ENCODE measurements at regions not wholly inside any gene's neighbourhood (a gene's known extent, or its start where the extent isn't known, plus 50 kb on each side); places are given as distances from the start of the nearest gene placed in this dataset.
"Not testable (repeated sequence)": the region's sequence is repeated elsewhere in the genome, so short reads cannot be mapped to it uniquely, and the experiment has no call there.

- Histone ChIP-seq H3K4me1 (ENCODE audit: insufficient read depth, insufficient read length) (no peaks in the 10 kb centered on the region), H3K36me3 (ENCODE audit: insufficient read depth, insufficient read length, low read length) (no peaks in the 10 kb centered on the region), H3K9ac (ENCODE audit: insufficient read length, low read depth) (no peak overlapping the region), H3K27me3 (ENCODE audit: insufficient read depth, insufficient read length) (no peaks in the 10 kb centered on the region), H3K9me3 (ENCODE audit: insufficient read depth, low read length) (no peaks in the 10 kb centered on the region), H3K4me3 (ENCODE audit: insufficient read length, low read depth) (no peak overlapping the region)
- TF ChIP-seq YY1 (IDR thresholded peaks at IDR 0.05; ENCODE audit: insufficient read depth, insufficient read length) (no peak), ZNF274 (IDR thresholded peaks at IDR 0.05; ENCODE audit: low read depth, low read length) (no peak), SUZ12 (IDR thresholded peaks at IDR 0.05; ENCODE audit: extremely low read depth, insufficient read depth, insufficient read length) (no peak)
- no peak for DNase-seq (ENCODE audit: low read depth, low spot score)
Observed at GRCh38 chr13:73168226-73168952, 109.6 kb downstream of the KLF5 start.

- no peaks in the 10 kb centered on the region for H3K4me1 ChIP-seq (ENCODE audit: insufficient read depth, insufficient read length)
- H3K4me3 ChIP-seq (ENCODE audit: insufficient read length, low read depth) = no peak overlapping the region
- DNase-seq (ENCODE audit: low read depth, low spot score) = no peak
- no peaks in the 10 kb centered on the region for H3K9me3 ChIP-seq (ENCODE audit: insufficient read depth, low read length)
- H3K9ac ChIP-seq (ENCODE audit: insufficient read length, low read depth) = no peak overlapping the region
- TF ChIP-seq SUZ12 (IDR thresholded peaks at IDR 0.05; ENCODE audit: extremely low read depth, insufficient read depth, insufficient read length) = no peak
- no peak for TF ChIP-seq ZNF274 (IDR thresholded peaks at IDR 0.05; ENCODE audit: low read depth, low read length)
- TF ChIP-seq YY1 (IDR thresholded peaks at IDR 0.05; ENCODE audit: insufficient read depth, insufficient read length) = no peak
- H3K36me3 ChIP-seq (ENCODE audit: insufficient read depth, insufficient read length, low read length) = no peaks in the 10 kb centered on the region
- H3K27me3 ChIP-seq (ENCODE audit: insufficient read depth, insufficient read length) = no peaks in the 10 kb centered on the region
Observed at GRCh38 chr13:73167028-73167820, 108.4 kb downstream of the KLF5 start.

- TF ChIP-seq SUZ12 (IDR thresholded peaks at IDR 0.05; ENCODE audit: extremely low read depth, insufficient read depth, insufficient read length) (no peak), YY1 (IDR thresholded peaks at IDR 0.05; ENCODE audit: insufficient read depth, insufficient read length) (no peak), ZNF274 (IDR thresholded peaks at IDR 0.05; ENCODE audit: low read depth, low read length) (no peak)
- Histone ChIP-seq H3K9me3 (ENCODE audit: insufficient read depth, low read length) (no peaks in the 10 kb centered on the region), H3K4me1 (ENCODE audit: insufficient read depth, insufficient read length) (no peaks in the 10 kb centered on the region), H3K36me3 (ENCODE audit: insufficient read depth, insufficient read length, low read length) (no peaks in the 10 kb centered on the region), H3K9ac (ENCODE audit: insufficient read length, low read depth) (no peak overlapping the region), H3K27me3 (ENCODE audit: insufficient read depth, insufficient read length) (no peaks in the 10 kb centered on the region), H3K4me3 (ENCODE audit: insufficient read length, low read depth) (no peak overlapping the region)
- DNase-seq (ENCODE audit: low read depth, low spot score) = no peak
Observed at GRCh38 chr13:73166204-73166603, 107.4 kb downstream of the KLF5 start.

- no peaks in the 10 kb centered on the region for H3K27me3 ChIP-seq (ENCODE audit: insufficient read depth, insufficient read length)
- TF ChIP-seq ZNF274 (IDR thresholded peaks at IDR 0.05; ENCODE audit: low read depth, low read length) = no peak
- H3K36me3 ChIP-seq (ENCODE audit: insufficient read depth, insufficient read length, low read length) = no peaks in the 10 kb centered on the region
- H3K9me3 ChIP-seq (ENCODE audit: insufficient read depth, low read length) = no peaks in the 10 kb centered on the region
- no peak overlapping the region for H3K4me3 ChIP-seq (ENCODE audit: insufficient read length, low read depth)
- no peak for DNase-seq (ENCODE audit: low read depth, low spot score)
- H3K4me1 ChIP-seq (ENCODE audit: insufficient read depth, insufficient read length) = no peaks in the 10 kb centered on the region
- no peak overlapping the region for H3K9ac ChIP-seq (ENCODE audit: insufficient read length, low read depth)
Observed at GRCh38 chr13:73162912-73163911, 104.4 kb downstream of the KLF5 start.

GRCh38 chr13:73160371-73161031 lies 101.7 kb downstream of the KLF5 start:
- not testable (repeated sequence) for H3K9me3 ChIP-seq (ENCODE audit: insufficient read depth, low read length); H3K9ac ChIP-seq (ENCODE audit: insufficient read length, low read depth); H3K36me3 ChIP-seq (ENCODE audit: insufficient read depth, insufficient read length, low read length); DNase-seq (ENCODE audit: low read depth, low spot score); H3K4me3 ChIP-seq (ENCODE audit: insufficient read length, low read depth); H3K4me1 ChIP-seq (ENCODE audit: insufficient read depth, insufficient read length); H3K27me3 ChIP-seq (ENCODE audit: insufficient read depth, insufficient read length)

GRCh38 chr13:73158851-73159250 lies 100.0 kb downstream of the KLF5 start:
- H3K27me3 ChIP-seq (ENCODE audit: insufficient read depth, insufficient read length) = no peaks in the 10 kb centered on the region
- no peaks in the 10 kb centered on the region for H3K4me1 ChIP-seq (ENCODE audit: insufficient read depth, insufficient read length)
- TF ChIP-seq SUZ12 (IDR thresholded peaks at IDR 0.05; ENCODE audit: extremely low read depth, insufficient read depth, insufficient read length) (no peak), YY1 (IDR thresholded peaks at IDR 0.05; ENCODE audit: insufficient read depth, insufficient read length) (no peak), ZNF274 (IDR thresholded peaks at IDR 0.05; ENCODE audit: low read depth, low read length) (no peak)
- no peaks in the 10 kb centered on the region for H3K9me3 ChIP-seq (ENCODE audit: insufficient read depth, low read length)
- no peak overlapping the region for H3K9ac ChIP-seq (ENCODE audit: insufficient read length, low read depth)
- H3K36me3 ChIP-seq (ENCODE audit: insufficient read depth, insufficient read length, low read length) = no peaks in the 10 kb centered on the region
- H3K4me3 ChIP-seq (ENCODE audit: insufficient read length, low read depth) = no peak overlapping the region
- DNase-seq (ENCODE audit: low read depth, low spot score) = no peak
